K562 (cell line): ENCODE measurements at regions not wholly inside any gene's neighbourhood (a gene's known extent, or its start where the extent isn't known, plus 50 kb on each side); places are given as distances from the start of the nearest gene placed in this dataset.

ENCODE experiments used
- ATF7 ChIP-seq: fragments of 450-650 bp; IDR thresholded peaks from 2 replicates; pipeline ENCODE4 v1.7.1; 2014; ENCODE audit warnings: mild to moderate bottlenecking, moderate library complexity
- CCAR2 ChIP-seq: fragments of 200-400 bp; formaldehyde crosslinking; IDR thresholded peaks from 2 replicates; pipeline ENCODE4 v1.6.1; 2017; ENCODE audit warnings: mild to moderate bottlenecking, low read depth, low read length
- ETS2 ChIP-seq: IDR thresholded peaks from 2 replicates; pipeline ENCODE4 v1.6.1; 2016; ENCODE audit warnings: borderline replicate concordance, missing genetic modification characterization, mild to moderate bottlenecking, moderate library complexity, missing compliant biosample characterization; ENCODE audit not compliant: poor library complexity, severe bottlenecking
- ETV6 ChIP-seq, 3 experiments: fragments of 150-350 bp in 1 of 3; sonication (generic) in 1 of 3; formaldehyde crosslinking in 1 of 3; IDR thresholded peaks; 2 replicates each; pipeline versions ENCODE4 v1.6.1 to v1.8.0; 2014 to 2022; ENCODE audit warnings: borderline replicate concordance in 2 of 3, low read depth in 2 of 3, antibody characterized with exemption in 1 of 3, low read length in 1 of 3, mild to moderate bottlenecking in 1 of 3, missing genetic modification reagents in 1 of 3
- HNRNPK ChIP-seq: fragments of 200-400 bp; formaldehyde crosslinking; IDR thresholded peaks from one replicate; pipeline ENCODE4 v1.6.1; 2018; ENCODE audit warnings: mild to moderate bottlenecking, low read depth, low read length; ENCODE audit not compliant: poor library complexity, severe bottlenecking
- MEIS2 ChIP-seq: fragments of 450-650 bp; IDR thresholded peaks from 2 replicates; pipeline ENCODE4 v1.6.1; 2014; ENCODE audit warnings: mild to moderate bottlenecking; ENCODE audit not compliant: partially characterized antibody
- MTA3 ChIP-seq: fragments of 450-650 bp; formaldehyde crosslinking; IDR thresholded peaks from 2 replicates; pipeline ENCODE4 v1.6.1; 2017; ENCODE audit warnings: mild to moderate bottlenecking, borderline replicate concordance
- MYC ChIP-seq, 2 experiments: fragments of 250-450 bp in 1 of 2; sonication (Bioruptor Pico) in 1 of 2; IDR thresholded peaks; 2 replicates each; pipeline versions ENCODE4 v1.5.1 to v1.6.1; 2012 to 2021; ENCODE audit warnings: low read depth in 2 of 2, borderline replicate concordance in 1 of 2, improper control_type of control experiment in 1 of 2, low read length in 1 of 2, mild to moderate bottlenecking in 1 of 2, moderate library complexity in 1 of 2
- MYNN ChIP-seq, 2 experiments: sonication (generic); formaldehyde crosslinking in 1 of 2; IDR thresholded peaks; 2 replicates each; pipeline versions ENCODE4 v1.5.0 to v1.6.1; 2016 to 2020; ENCODE audit warnings: antibody characterized with exemption in 1 of 2, missing genetic modification reagents in 1 of 2
- SIRT6 ChIP-seq: IDR thresholded peaks from one replicate; pipeline ENCODE4 v1.6.1; 2012; ENCODE audit warnings: low read depth, mild to moderate bottlenecking, control low read depth, inconsistent platforms, low read length, moderate library complexity
- TEAD1 ChIP-seq, 2 experiments: fragments of 450-650 bp in 1 of 2; sonication (generic) in 1 of 2; formaldehyde crosslinking; IDR thresholded peaks; 2 replicates each; pipeline versions ENCODE4 v1.4.0 to v1.8.0; 2020 to 2022; ENCODE audit warnings: mild to moderate bottlenecking in 2 of 2, missing genetic modification reagents in 1 of 2
- WHSC1 ChIP-seq: IDR thresholded peaks from one replicate; pipeline ENCODE4 v1.6.1; 2012; ENCODE audit warnings: low read length, control low read depth, inconsistent platforms
- ZNF197 ChIP-seq: fragments of 200-800 bp; sonication (Bioruptor generic); IDR thresholded peaks from 2 replicates; pipeline ENCODE4 v1.6.1; 2016; ENCODE audit warnings: low read depth, missing genetic modification characterization, missing compliant biosample characterization
- ZNF444 ChIP-seq: fragments of 250-450 bp; sonication (Bioruptor Pico); IDR thresholded peaks from 2 replicates; pipeline ENCODE4 v1.4.0; 2020; ENCODE audit warnings: mild to moderate bottlenecking, moderate library complexity
- ZNF589 ChIP-seq: fragments of 200-800 bp; sonication (Bioruptor generic); IDR thresholded peaks from 2 replicates; pipeline ENCODE4 v1.6.1; 2016; ENCODE audit warnings: low read depth, missing genetic modification characterization, missing compliant biosample characterization
- ZNF778 ChIP-seq: fragments of 450-650 bp; formaldehyde crosslinking; IDR thresholded peaks from 2 replicates; pipeline ENCODE4 v1.4.0; 2020; ENCODE audit warnings: mild to moderate bottlenecking, moderate library complexity
- ZSCAN32 ChIP-seq: fragments of 450-650 bp; formaldehyde crosslinking; IDR thresholded peaks from 2 replicates; pipeline ENCODE4 v1.4.0; 2020; ENCODE audit warnings: mild to moderate bottlenecking, moderate library complexity
- TF ChIP-seq, protein P1 (sequence below): fragments of 250-450 bp; sonication (Bioruptor Pico); IDR thresholded peaks from 2 replicates; pipeline ENCODE4 v1.8.0; 2022; ENCODE audit warnings: moderate library complexity, mild to moderate bottlenecking, inconsistent platforms
- TF ChIP-seq, protein P2 (sequence below): conservative IDR thresholded peaks from 2 replicates; pipeline ENCODE4 v1.6.1; 2011; ENCODE audit warnings: low read depth, mild to moderate bottlenecking, low read length; ENCODE audit not compliant: control insufficient read depth
- TF ChIP-seq, protein P3 (sequence below): sonication (generic); formaldehyde crosslinking; IDR thresholded peaks from 2 replicates; pipeline ENCODE4 v1.8.1; 2022; ENCODE audit warnings: missing genetic modification reagents
- TF ChIP-seq, protein P4 (sequence below): fragments of 250-450 bp; sonication (Bioruptor Pico); IDR thresholded peaks from 2 replicates; pipeline ENCODE4 v1.4.0; 2020

DNA sequence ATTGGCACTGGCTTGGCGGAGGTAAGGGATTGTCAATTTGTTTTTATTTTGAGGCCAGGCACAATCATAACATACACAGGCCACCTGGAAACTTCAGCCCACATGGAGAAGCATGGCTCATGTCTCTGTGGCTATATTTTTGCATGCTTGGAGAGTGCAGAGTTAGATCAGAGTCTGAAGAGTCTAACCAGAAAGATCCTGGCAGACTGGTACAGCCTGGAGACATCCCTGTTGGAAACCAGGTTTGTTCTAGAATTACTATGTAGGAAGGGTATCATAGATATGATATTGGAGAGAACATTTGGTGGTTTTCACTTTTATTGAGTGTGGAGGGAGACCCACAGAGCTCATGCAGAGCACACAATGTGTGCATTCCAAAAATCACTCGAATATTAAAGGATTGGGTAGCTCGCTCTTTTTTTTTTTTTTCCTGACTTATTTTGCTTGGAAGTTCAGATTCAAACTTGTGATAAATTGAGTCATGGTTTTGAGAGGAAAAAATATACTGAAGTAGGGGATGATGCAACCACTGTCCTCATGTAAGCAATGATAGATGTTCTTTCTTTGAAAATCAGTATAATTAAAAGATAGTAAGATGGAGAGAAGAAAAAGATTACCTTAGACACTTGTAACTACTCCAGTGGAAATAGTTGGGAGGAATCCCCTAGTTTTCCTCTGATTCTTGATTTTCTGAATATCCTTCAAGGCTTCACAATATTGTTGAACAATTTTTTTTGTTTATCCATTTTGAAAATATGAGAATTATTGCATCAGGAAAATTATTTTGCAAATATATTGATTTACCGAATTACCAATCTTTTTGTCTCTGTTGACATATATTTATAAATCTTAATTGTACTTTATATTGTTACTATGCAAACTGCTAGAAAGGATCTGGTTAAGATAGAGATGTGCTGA lies 185.7 kb upstream of the ZEB2 start (continued):
- TF ChIP-seq ATF7 (peak; percentile 83), MYNN (IDR thresholded peaks at IDR 0.05) (no peak), MYNN (CRISPR knock-in tag; IDR thresholded peaks at IDR 0.05) (no peak), HNRNPK (no peak), CCAR2 (no peak), MYC (IDR thresholded peaks at IDR 0.05; ENCODE audit: low read depth, low read length) (0 out of 2 replicates have a peak, but pooled peaks have one; percentile 18), MYC (CRISPR knock-in tag; IDR thresholded peaks at IDR 0.05; ENCODE audit: borderline replicate concordance, low read depth) (no peak), WHSC1 (no peak), ZNF778 (CRISPR knock-in tag) (no peak), ZNF197 (CRISPR knock-in tag) (0 out of 2 replicates have a peak, but pooled peaks have one; percentile 28), ZNF444 (CRISPR knock-in tag) (no peak), ZNF589 (CRISPR knock-in tag) (peak; percentile 84; the same call in 1 of the 2 replicates), SIRT6 (no peak), TEAD1 (CRISPR knock-in tag; IDR thresholded peaks at IDR 0.05) (no peak), MTA3 (no peak), ZSCAN32 (CRISPR knock-in tag) (peak; percentile 90), ETV6 (IDR thresholded peaks at IDR 0.05; ENCODE audit: borderline replicate concordance in 1 of 2, low read depth in 2 of 2, low read length in 1 of 2) (no peak), ETV6 (CRISPR knock-in tag; IDR thresholded peaks at IDR 0.05; ENCODE audit: borderline replicate concordance) (no peak), ETS2 (tag) (no peak), MEIS2 (peak; percentile 51)
- TF ChIP-seq, protein P1, sequence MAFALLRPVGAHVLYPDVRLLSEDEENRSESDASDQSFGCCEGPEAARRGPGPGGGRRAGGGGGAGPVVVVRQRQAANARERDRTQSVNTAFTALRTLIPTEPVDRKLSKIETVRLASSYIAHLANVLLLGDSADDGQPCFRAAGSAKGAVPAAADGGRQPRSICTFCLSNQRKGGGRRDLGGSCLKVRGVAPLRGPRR (CRISPR knock-in tag) = 0 out of 2 replicates have a peak, but pooled peaks have one; percentile 74
- TF ChIP-seq, protein P2, sequence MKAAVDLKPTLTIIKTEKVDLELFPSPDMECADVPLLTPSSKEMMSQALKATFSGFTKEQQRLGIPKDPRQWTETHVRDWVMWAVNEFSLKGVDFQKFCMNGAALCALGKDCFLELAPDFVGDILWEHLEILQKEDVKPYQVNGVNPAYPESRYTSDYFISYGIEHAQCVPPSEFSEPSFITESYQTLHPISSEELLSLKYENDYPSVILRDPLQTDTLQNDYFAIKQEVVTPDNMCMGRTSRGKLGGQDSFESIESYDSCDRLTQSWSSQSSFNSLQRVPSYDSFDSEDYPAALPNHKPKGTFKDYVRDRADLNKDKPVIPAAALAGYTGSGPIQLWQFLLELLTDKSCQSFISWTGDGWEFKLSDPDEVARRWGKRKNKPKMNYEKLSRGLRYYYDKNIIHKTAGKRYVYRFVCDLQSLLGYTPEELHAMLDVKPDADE = no peak
- TF ChIP-seq, protein P3, sequence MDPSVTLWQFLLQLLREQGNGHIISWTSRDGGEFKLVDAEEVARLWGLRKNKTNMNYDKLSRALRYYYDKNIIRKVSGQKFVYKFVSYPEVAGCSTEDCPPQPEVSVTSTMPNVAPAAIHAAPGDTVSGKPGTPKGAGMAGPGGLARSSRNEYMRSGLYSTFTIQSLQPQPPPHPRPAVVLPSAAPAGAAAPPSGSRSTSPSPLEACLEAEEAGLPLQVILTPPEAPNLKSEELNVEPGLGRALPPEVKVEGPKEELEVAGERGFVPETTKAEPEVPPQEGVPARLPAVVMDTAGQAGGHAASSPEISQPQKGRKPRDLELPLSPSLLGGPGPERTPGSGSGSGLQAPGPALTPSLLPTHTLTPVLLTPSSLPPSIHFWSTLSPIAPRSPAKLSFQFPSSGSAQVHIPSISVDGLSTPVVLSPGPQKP = no peak
- TF ChIP-seq, protein P4, sequence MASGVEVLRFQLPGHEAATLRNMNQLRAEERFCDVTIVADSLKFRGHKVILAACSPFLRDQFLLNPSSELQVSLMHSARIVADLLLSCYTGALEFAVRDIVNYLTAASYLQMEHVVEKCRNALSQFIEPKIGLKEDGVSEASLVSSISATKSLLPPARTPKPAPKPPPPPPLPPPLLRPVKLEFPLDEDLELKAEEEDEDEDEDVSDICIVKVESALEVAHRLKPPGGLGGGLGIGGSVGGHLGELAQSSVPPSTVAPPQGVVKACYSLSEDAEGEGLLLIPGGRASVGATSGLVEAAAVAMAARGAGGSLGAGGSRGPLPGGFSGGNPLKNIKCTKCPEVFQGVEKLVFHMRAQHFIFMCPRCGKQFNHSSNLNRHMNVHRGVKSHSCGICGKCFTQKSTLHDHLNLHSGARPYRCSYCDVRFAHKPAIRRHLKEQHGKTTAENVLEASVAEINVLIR (CRISPR knock-in tag) = no peak
